ENCODE measurements at regions not wholly inside any gene's neighbourhood (a gene's known extent, or its start where the extent isn't known, plus 50 kb on each side); places are given as distances from the start of the nearest gene placed in this dataset.

- Histone ChIP-seq H3K4me3 (ENCODE audit: low read depth in 1 of 3, low read length in 3 of 3) (no peak overlapping the region), H3K27ac (ENCODE audit: low read depth in 1 of 2, low read length in 2 of 2) (peak overlapping the region in 1 of 2 donors; percentile 5), H3K9ac (ENCODE audit: low read depth in 1 of 2, low read length in 2 of 2) (no peak overlapping the region), H3K36me3 (ENCODE audit: control insufficient read depth in 4 of 4, insufficient read depth in 3 of 4, low read depth in 1 of 4, low read length in 3 of 4) (peaks cover 0 to 13% (median 8%) of the 10 kb centered on the region in 4 donors), H3K4me1 (ENCODE audit: control insufficient read depth in 4 of 4, insufficient read depth in 4 of 4, low read length in 3 of 4) (peaks cover 0 to 15% (median 6%) of the 10 kb centered on the region in 4 donors), H3K9me3 (ENCODE audit: control insufficient read depth in 4 of 4, low read length in 3 of 4) (no peaks in the 10 kb centered on the region), H3K27me3 (ENCODE audit: control insufficient read depth in 4 of 4, insufficient read depth in 4 of 4, low read length in 3 of 4) (no peaks in the 10 kb centered on the region)
- TF ChIP-seq HNF4A (conservative IDR thresholded peaks at IDR 0.05) = peak in 1 of 2 donors; percentile 11
- no peak for TF ChIP-seq EGR1 (IDR thresholded peaks at IDR 0.05; ENCODE audit: low read depth in 2 of 2)
- no peak for DNase-seq (ENCODE audit: low spot score)
- 56% methylated on average over 3 of the region's 3 CpGs for WGBS
Measured at GRCh38 chr14:71721791-71722190, 210.4 kb upstream of the RGS6 start.

- TF ChIP-seq TAF1 (conservative IDR thresholded peaks at IDR 0.05) (no peak), JUND (IDR thresholded peaks at IDR 0.05) (no peak), ATF3 (IDR thresholded peaks at IDR 0.05) (no peak), REST (IDR thresholded peaks at IDR 0.05) (no peak), ZBTB33 (IDR thresholded peaks at IDR 0.05) (no peak), YY1 (IDR thresholded peaks at IDR 0.05) (peak; percentile 34), MAX (IDR thresholded peaks at IDR 0.05) (no peak), HNF4A (conservative IDR thresholded peaks at IDR 0.05) (peak; percentile 43 to 60), NR2F2 (IDR thresholded peaks at IDR 0.05) (no peak), EGR1 (IDR thresholded peaks at IDR 0.05; ENCODE audit: low read depth in 2 of 2) (no peak), SP1 (IDR thresholded peaks at IDR 0.05) (peak; percentile 51), HNF4G (IDR thresholded peaks at IDR 0.05) (no peak), FOXA2 (IDR thresholded peaks at IDR 0.05) (no peak), GABPA (IDR thresholded peaks at IDR 0.05 in 1 of 2, conservative IDR thresholded peaks at IDR 0.05 in 1 of 2) (peak in 1 of 2 donors; percentile 12), CTCF (IDR thresholded peaks at IDR 0.05; ENCODE audit: low read depth, low read length, missing input control) (no peak), RXRA (IDR thresholded peaks at IDR 0.05) (peak; percentile 42 to 71), RAD21 (IDR thresholded peaks at IDR 0.05) (peak in 1 of 2 donors; percentile 11), FOXA1 (IDR thresholded peaks at IDR 0.05) (no peak)
Measured at GRCh38 chr14:71722885-71723284, 209.3 kb upstream of the RGS6 start.

More at GRCh38 chr14:71722885-71723284, 209.3 kb upstream of the RGS6 start:
- no peak for DNase-seq (ENCODE audit: low spot score)
- H3K36me3 ChIP-seq (ENCODE audit: control insufficient read depth in 4 of 4, insufficient read depth in 3 of 4, low read depth in 1 of 4, low read length in 3 of 4) = peaks cover 1 to 18% (median 11%) of the 10 kb centered on the region in 4 donors
- H3K27me3 ChIP-seq (ENCODE audit: control insufficient read depth in 4 of 4, insufficient read depth in 4 of 4, low read length in 3 of 4) = no peaks in the 10 kb centered on the region
- 49% methylated on average over 6 of the region's 6 CpGs for WGBS
- peaks cover 0 to 15% (median 6%) of the 10 kb centered on the region in 4 donors for H3K4me1 ChIP-seq (ENCODE audit: control insufficient read depth in 4 of 4, insufficient read depth in 4 of 4, low read length in 3 of 4)
- no peaks in the 10 kb centered on the region for H3K9me3 ChIP-seq (ENCODE audit: control insufficient read depth in 4 of 4, low read length in 3 of 4)
- H3K4me3 ChIP-seq (ENCODE audit: low read depth in 1 of 3, low read length in 3 of 3) = no peak overlapping the region
- H3K9ac ChIP-seq (ENCODE audit: low read depth in 1 of 2, low read length in 2 of 2) = no peak overlapping the region
- H3K27ac ChIP-seq (ENCODE audit: low read depth in 1 of 2, low read length in 2 of 2) = no peak overlapping the region
